Brain microvascular endothelial cell (primary cell): ENCODE measurements at regions not wholly inside any gene's neighbourhood (a gene's known extent, or its start where the extent isn't known, plus 50 kb on each side); places are given as distances from the start of the nearest gene placed in this dataset.

Experiments
- DNase-seq: peaks from one replicate; pipeline ENCODE4 v3.0.0-alpha.2; 2020
- H3K27ac ChIP-seq: fragments of 250-450 bp; sonication (Bioruptor Pico); 2 replicates; pipeline ENCODE4 v1.5.1; 2020; ENCODE audit warnings: mild to moderate bottlenecking, moderate library complexity
- H3K27me3 ChIP-seq: fragments of 250-450 bp; sonication (Bioruptor Pico); replicated peaks from 2 replicates; pipeline ENCODE4 v1.5.1; 2020; ENCODE audit warnings: mild to moderate bottlenecking
- H3K36me3 ChIP-seq: fragments of 250-450 bp; sonication (Bioruptor Pico); replicated peaks from 2 replicates; pipeline ENCODE4 v1.5.1; 2020; ENCODE audit warnings: mild to moderate bottlenecking
- H3K4me3 ChIP-seq: 2 replicates; pipeline ENCODE4 v1.5.1; 2011; ENCODE audit warnings: low read depth, mild to moderate bottlenecking, control low read depth, low read length, moderate library complexity
- CTCF ChIP-seq: IDR thresholded peaks from 2 replicates; pipeline ENCODE4 v1.5.1; 2011; ENCODE audit warnings: low read depth, mild to moderate bottlenecking, moderate library complexity, low read length, control low read depth, inconsistent platforms; ENCODE audit errors: missing control alignments
- in situ Hi-C: cut with HindIII; loops from 2 replicates; pipeline ENCODE4 v1.10.0; 2017; ENCODE audit warnings: low sequenced_read_pairs, low pct_ligation_motif_present

GRCh38 chr5:172531704-172532026 is 77.3 kb upstream of the SH3PXD2B start:
- Histone ChIP-seq H3K27me3 (peaks cover 2% of the 10 kb centered on the region), H3K4me3 (no peak overlapping the region), H3K27ac (no peak overlapping the region), H3K36me3 (no peaks in the 10 kb centered on the region)
- in situ Hi-C loops: no loop called here
- no peak for DNase-seq
- no peak for TF ChIP-seq CTCF

GRCh38 chr5:172530878-172531703 is 76.8 kb upstream of the SH3PXD2B start:
- H3K36me3 ChIP-seq: no peaks in the 10 kb centered on the region
- no peak overlapping the region for H3K27ac ChIP-seq
- TF ChIP-seq CTCF: no peak
- in situ Hi-C loops: no loop called here
- DNase-seq: no peak
- no peak overlapping the region for H3K4me3 ChIP-seq
- peaks cover 2% of the 10 kb centered on the region for H3K27me3 ChIP-seq

GRCh38 chr5:172530406-172530805 is 76.1 kb upstream of the SH3PXD2B start:
- Histone ChIP-seq H3K27ac (no peak overlapping the region), H3K4me3 (no peak overlapping the region), H3K36me3 (no peaks in the 10 kb centered on the region), H3K27me3 (peaks cover 2% of the 10 kb centered on the region)
- no peak for DNase-seq
- in situ Hi-C loops: no loop called here
- no peak for TF ChIP-seq CTCF

GRCh38 chr5:172529896-172530295 is 75.6 kb upstream of the SH3PXD2B start:
- DNase-seq: no peak
- no peak for TF ChIP-seq CTCF
- no peak overlapping the region for H3K4me3 ChIP-seq
- H3K36me3 ChIP-seq: no peaks in the 10 kb centered on the region
- H3K27ac ChIP-seq: no peak overlapping the region
- H3K27me3 ChIP-seq: peaks cover 2% of the 10 kb centered on the region
- in situ Hi-C loops: no loop called here

GRCh38 chr5:172528440-172528839 is 74.1 kb upstream of the SH3PXD2B start:
- in situ Hi-C loops: no loop called here
- no peak overlapping the region for H3K27ac ChIP-seq
- H3K27me3 ChIP-seq: peaks cover 2% of the 10 kb centered on the region
- TF ChIP-seq CTCF: no peak
- H3K4me3 ChIP-seq: no peak overlapping the region
- no peaks in the 10 kb centered on the region for H3K36me3 ChIP-seq
- DNase-seq: no peak

GRCh38 chr5:172527559-172527958 is 73.2 kb upstream of the SH3PXD2B start:
- in situ Hi-C loops: no loop called here
- no peak for TF ChIP-seq CTCF
- Histone ChIP-seq H3K27me3 (peaks cover 2% of the 10 kb centered on the region), H3K36me3 (no peaks in the 10 kb centered on the region), H3K4me3 (no peak overlapping the region), H3K27ac (no peak overlapping the region)
- no peak for DNase-seq
